ENCODE measurements at regions not wholly inside any gene's neighbourhood (a gene's known extent, or its start where the extent isn't known, plus 50 kb on each side); places are given as distances from the start of the nearest gene placed in this dataset.
"Not testable (repeated sequence)": the region's sequence is repeated elsewhere in the genome, so short reads cannot be mapped to it uniquely, and the experiment has no call there.

DNA sequence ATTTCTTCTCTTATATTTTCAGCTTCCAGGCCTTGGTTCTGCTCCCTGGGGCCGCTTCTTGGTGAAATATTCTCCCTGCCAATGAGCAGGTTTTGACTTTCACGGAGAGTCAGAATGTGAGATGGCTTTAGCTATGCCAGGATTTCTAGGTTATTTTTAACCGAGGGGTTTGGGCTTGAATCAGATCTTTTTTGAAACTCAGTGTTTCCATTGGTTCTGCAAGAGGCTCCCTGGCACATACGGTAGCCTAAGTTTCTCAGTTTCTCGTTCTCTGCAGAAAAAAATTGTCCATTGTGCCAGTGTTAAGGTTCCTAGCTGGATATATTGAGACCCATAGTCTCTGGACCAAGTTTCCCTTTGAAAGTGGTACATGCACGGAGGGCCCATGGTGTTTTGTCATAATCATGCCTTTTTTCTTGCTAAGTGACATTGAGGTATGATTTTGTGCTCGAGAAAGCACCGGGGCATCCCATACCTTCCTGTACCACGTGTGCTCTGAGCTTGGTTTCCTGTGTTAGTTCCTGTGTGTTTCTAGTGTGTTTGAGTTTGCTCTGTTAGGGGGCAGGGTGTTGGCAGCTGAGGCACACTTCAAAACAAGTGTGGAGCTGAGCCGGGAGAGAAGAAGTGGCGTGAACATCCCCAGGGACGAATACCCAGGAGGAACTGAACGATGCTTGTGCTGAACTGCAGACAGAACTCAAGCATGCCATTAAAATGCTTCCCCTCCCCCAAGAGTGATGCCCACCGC, 127.2 kb downstream of the HS3ST3B1 start:
- Histone ChIP-seq H3F3A (ENCODE audit: low read depth) (no peaks in the 10 kb centered on the region), H3K4me2 (no peak overlapping the region), H3K36me3 (no peaks in the 10 kb centered on the region), H3K9me3 (ENCODE audit: low read depth) (no peaks in the 10 kb centered on the region), H3K4me3 (no peak overlapping the region), H3K79me2 (ENCODE audit: low read depth) (no peaks in the 10 kb centered on the region), H4K20me1 (ENCODE audit: low read depth) (no peaks in the 10 kb centered on the region), H3K9ac (no peak overlapping the region), H2AFZ (replicated peaks) (no peak overlapping the region), H3K4me1 (no peaks in the 10 kb centered on the region), H3K27ac (no peak overlapping the region), H3K27me3 (no peaks in the 10 kb centered on the region)
- DNase-seq (ENCODE audit: low spot score) = no peak
- Mint-ChIP-seq H3K27ac (no peak overlapping the region), H3K9me3 (peaks cover 2% of the 10 kb centered on the region), H3K27me3 (ENCODE audit: insufficient read depth, low read depth) (peaks cover 5% of the 10 kb centered on the region), H3K4me3 (no peak overlapping the region), H3K4me1 (peaks cover 6% of the 10 kb centered on the region), H3K36me3 (no peaks in the 10 kb centered on the region)
- TF ChIP-seq EZH2 (IDR thresholded peaks at IDR 0.05) = no peak
- TF ChIP-seq EZH2phosphoT487 (IDR thresholded peaks at IDR 0.05) = no peak
- TF ChIP-seq, protein P1, sequence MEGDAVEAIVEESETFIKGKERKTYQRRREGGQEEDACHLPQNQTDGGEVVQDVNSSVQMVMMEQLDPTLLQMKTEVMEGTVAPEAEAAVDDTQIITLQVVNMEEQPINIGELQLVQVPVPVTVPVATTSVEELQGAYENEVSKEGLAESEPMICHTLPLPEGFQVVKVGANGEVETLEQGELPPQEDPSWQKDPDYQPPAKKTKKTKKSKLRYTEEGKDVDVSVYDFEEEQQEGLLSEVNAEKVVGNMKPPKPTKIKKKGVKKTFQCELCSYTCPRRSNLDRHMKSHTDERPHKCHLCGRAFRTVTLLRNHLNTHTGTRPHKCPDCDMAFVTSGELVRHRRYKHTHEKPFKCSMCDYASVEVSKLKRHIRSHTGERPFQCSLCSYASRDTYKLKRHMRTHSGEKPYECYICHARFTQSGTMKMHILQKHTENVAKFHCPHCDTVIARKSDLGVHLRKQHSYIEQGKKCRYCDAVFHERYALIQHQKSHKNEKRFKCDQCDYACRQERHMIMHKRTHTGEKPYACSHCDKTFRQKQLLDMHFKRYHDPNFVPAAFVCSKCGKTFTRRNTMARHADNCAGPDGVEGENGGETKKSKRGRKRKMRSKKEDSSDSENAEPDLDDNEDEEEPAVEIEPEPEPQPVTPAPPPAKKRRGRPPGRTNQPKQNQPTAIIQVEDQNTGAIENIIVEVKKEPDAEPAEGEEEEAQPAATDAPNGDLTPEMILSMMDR (IDR thresholded peaks at IDR 0.05) = no peak

DNA sequence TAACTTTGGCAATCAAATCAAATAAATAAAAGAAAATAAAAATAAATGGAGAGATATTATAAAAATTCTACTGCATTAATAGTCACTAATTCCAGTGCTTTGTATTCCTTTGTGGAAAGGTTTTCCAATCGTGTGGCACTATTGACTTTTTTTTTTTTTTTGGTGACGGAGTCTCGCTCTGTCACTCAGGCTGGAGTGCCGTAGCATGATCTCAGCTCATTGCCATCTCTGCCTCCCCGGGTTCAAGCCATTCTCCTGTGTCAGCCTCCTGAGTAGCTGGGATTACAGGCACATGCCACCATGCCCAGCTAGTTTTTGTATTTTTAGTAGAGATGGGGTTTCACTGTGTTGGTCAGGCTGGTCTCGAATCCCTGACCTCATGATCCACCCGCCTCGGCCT, 122.3 kb downstream of the HS3ST3B1 start:
- H4K20me1 ChIP-seq (ENCODE audit: low read depth); DNase-seq (ENCODE audit: low spot score); H3K27me3 ChIP-seq; H3K27ac ChIP-seq; H2AFZ ChIP-seq (replicated peaks); H3K9me3 Mint-ChIP-seq; H3K4me3 ChIP-seq; H3K9me3 ChIP-seq (ENCODE audit: low read depth); H3K4me2 ChIP-seq; H3K27ac Mint-ChIP-seq; H3K9ac ChIP-seq; H3K4me1 ChIP-seq; H3K36me3 Mint-ChIP-seq; H3K36me3 ChIP-seq; H3F3A ChIP-seq (ENCODE audit: low read depth); H3K4me1 Mint-ChIP-seq; H3K4me3 Mint-ChIP-seq; H3K79me2 ChIP-seq (ENCODE audit: low read depth); H3K27me3 Mint-ChIP-seq (ENCODE audit: insufficient read depth, low read depth): not testable (repeated sequence)

DNA sequence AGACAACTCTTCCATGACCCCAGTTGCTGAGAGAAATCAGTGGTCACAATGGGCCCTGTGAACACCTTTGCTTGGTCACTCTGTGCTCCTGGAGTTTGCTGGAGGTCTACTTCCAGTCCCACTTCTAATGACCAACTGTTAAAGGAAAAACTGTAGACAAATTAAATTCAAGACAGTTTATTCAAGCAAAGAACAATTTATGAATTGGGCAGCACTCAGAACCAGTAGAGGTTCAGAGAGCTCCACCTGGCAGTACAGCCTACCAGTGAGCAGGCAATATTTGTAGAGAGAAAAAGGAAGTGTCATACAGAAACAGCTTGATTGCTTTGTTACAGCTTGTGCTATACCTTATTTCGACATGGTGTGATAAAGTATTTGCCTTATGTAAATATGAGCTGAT, 116.5 kb downstream of the HS3ST3B1 start:
- no peaks in the 10 kb centered on the region for H3K27me3 Mint-ChIP-seq (ENCODE audit: insufficient read depth, low read depth)
- Histone ChIP-seq H3K4me2 (no peak overlapping the region), H3K27ac (no peak overlapping the region), H3K9ac (no peak overlapping the region), H3K79me2 (ENCODE audit: low read depth) (no peaks in the 10 kb centered on the region), H3K9me3 (ENCODE audit: low read depth) (no peaks in the 10 kb centered on the region), H3K36me3 (no peaks in the 10 kb centered on the region), H3K27me3 (no peaks in the 10 kb centered on the region), H3K4me1 (no peaks in the 10 kb centered on the region), H3F3A (ENCODE audit: low read depth) (no peaks in the 10 kb centered on the region), H4K20me1 (ENCODE audit: low read depth) (no peaks in the 10 kb centered on the region), H2AFZ (replicated peaks) (no peak overlapping the region), H3K4me3 (no peak overlapping the region)
- peaks cover 5% of the 10 kb centered on the region for H3K9me3 Mint-ChIP-seq
- no peak overlapping the region for H3K4me3 Mint-ChIP-seq
- TF ChIP-seq, protein P1 (IDR thresholded peaks at IDR 0.05) = no peak
- no peak for TF ChIP-seq EZH2 (IDR thresholded peaks at IDR 0.05)
- TF ChIP-seq EZH2phosphoT487 (IDR thresholded peaks at IDR 0.05) = no peak
- no peaks in the 10 kb centered on the region for H3K36me3 Mint-ChIP-seq
- DNase-seq (ENCODE audit: low spot score) = no peak
- no peaks in the 10 kb centered on the region for H3K4me1 Mint-ChIP-seq
- no peak overlapping the region for H3K27ac Mint-ChIP-seq

DNA sequence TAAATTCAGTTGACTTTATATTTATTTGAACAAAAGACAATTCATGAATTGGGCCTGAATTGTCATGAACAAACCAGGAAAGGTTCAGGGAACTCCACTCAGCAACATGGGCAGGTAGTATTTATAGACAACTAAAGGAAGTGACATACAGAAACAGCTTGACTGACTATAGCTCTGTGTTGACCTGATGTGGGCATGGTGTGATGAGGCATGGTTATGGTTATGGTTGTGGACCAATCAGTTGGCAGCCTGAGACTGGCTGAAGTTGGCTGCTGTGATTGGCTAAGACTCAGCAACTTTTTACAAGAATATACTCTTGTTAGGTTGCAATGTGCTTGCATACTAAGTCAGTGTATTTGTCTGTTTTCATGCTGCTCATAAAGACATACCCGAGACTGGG, 108.4 kb downstream of the HS3ST3B1 start:
- H3K36me3 Mint-ChIP-seq = no peaks in the 10 kb centered on the region
- H3K4me1 ChIP-seq = peaks cover 6% of the 10 kb centered on the region
- no peak overlapping the region for H3K4me3 Mint-ChIP-seq
- H3K36me3 ChIP-seq = no peaks in the 10 kb centered on the region
- no peaks in the 10 kb centered on the region for H3K27me3 ChIP-seq
- no peak for DNase-seq (ENCODE audit: low spot score)
- no peak overlapping the region for H3K9ac ChIP-seq
- H3K27ac Mint-ChIP-seq = no peak overlapping the region
- H3K9me3 Mint-ChIP-seq = peaks cover 7% of the 10 kb centered on the region
- H3K27me3 Mint-ChIP-seq (ENCODE audit: insufficient read depth, low read depth) = peaks cover 5% of the 10 kb centered on the region
- H3K4me3 ChIP-seq = no peak overlapping the region
- H3K79me2 ChIP-seq (ENCODE audit: low read depth) = no peaks in the 10 kb centered on the region
- no peaks in the 10 kb centered on the region for H3F3A ChIP-seq (ENCODE audit: low read depth)
- H3K27ac ChIP-seq = no peak overlapping the region
- TF ChIP-seq, protein P1 (IDR thresholded peaks at IDR 0.05) = no peak
- TF ChIP-seq EZH2 (IDR thresholded peaks at IDR 0.05) = no peak
- no peak for TF ChIP-seq EZH2phosphoT487 (IDR thresholded peaks at IDR 0.05)
- H3K4me2 ChIP-seq = no peak overlapping the region
- no peak overlapping the region for H2AFZ ChIP-seq (replicated peaks)
- no peaks in the 10 kb centered on the region for H3K9me3 ChIP-seq (ENCODE audit: low read depth)
- H4K20me1 ChIP-seq (ENCODE audit: low read depth) = no peaks in the 10 kb centered on the region
- H3K4me1 Mint-ChIP-seq = no peaks in the 10 kb centered on the region
